Testis (tissue), 2 donors: ENCODE measurements at regions not wholly inside any gene's neighbourhood (a gene's known extent, or its start where the extent isn't known, plus 50 kb on each side); places are given as distances from the start of the nearest gene placed in this dataset.

Experiments
- DNase-seq: peaks from one replicate; pipeline ENCODE4 v3.0.0-alpha.2; 2019
- H3K27ac ChIP-seq, 2 donors: fragments of 200-600 bp; sonication (generic); one replicate each; pipeline ENCODE4 v1.5.1; 2019
- H3K27me3 ChIP-seq: fragments of 200-600 bp; sonication (generic); one replicate; pipeline ENCODE4 v1.5.1; 2019
- H3K36me3 ChIP-seq: fragments of 200-600 bp; sonication (generic); one replicate; pipeline ENCODE4 v1.5.1; 2017; ENCODE audit warnings: low read depth; ENCODE audit errors: missing control alignments
- H3K4me1 ChIP-seq: fragments of 200-600 bp; sonication (generic); one replicate; pipeline ENCODE4 v1.5.1; 2019
- H3K4me3 ChIP-seq, 2 donors: fragments of 200-600 bp; sonication (generic); one replicate each; pipeline ENCODE4 v1.5.1; 2017 to 2019
- H3K9me3 ChIP-seq: fragments of 200-600 bp; sonication (generic); one replicate; pipeline ENCODE4 v1.5.1; 2017
- POLR2A ChIP-seq: fragments of 450-650 bp; IDR thresholded peaks from one replicate; pipeline ENCODE4 v1.6.1; 2017; ENCODE audit warnings: antibody characterized with exemption, mild to moderate bottlenecking, moderate library complexity
- WGBS, 2 donors: methylation state at CpG; one replicate each; pipeline ENCODE4 v1.1.5; 2018; 5-methylcytosine and 5-hydroxymethylcytosine counted together
- intact Hi-C: fragments of 100-400 bp; cut with DNase I; formaldehyde crosslinking; loops from one replicate; pipeline ENCODE4 v1.15.1; 2023; ENCODE audit warnings: low total_unique reads
- TF ChIP-seq, protein P1 (sequence below), 3 experiments: fragments of 450-650 bp in 2 of 3; fragments of 200-600 bp in 1 of 3; sonication (generic) in 1 of 3; IDR thresholded peaks; one replicate each; pipeline ENCODE4 v1.5.1; 2016 to 2019; ENCODE audit warnings: antibody characterized with exemption in 3 of 3, mild to moderate bottlenecking in 2 of 3, moderate library complexity in 1 of 3

DNA sequence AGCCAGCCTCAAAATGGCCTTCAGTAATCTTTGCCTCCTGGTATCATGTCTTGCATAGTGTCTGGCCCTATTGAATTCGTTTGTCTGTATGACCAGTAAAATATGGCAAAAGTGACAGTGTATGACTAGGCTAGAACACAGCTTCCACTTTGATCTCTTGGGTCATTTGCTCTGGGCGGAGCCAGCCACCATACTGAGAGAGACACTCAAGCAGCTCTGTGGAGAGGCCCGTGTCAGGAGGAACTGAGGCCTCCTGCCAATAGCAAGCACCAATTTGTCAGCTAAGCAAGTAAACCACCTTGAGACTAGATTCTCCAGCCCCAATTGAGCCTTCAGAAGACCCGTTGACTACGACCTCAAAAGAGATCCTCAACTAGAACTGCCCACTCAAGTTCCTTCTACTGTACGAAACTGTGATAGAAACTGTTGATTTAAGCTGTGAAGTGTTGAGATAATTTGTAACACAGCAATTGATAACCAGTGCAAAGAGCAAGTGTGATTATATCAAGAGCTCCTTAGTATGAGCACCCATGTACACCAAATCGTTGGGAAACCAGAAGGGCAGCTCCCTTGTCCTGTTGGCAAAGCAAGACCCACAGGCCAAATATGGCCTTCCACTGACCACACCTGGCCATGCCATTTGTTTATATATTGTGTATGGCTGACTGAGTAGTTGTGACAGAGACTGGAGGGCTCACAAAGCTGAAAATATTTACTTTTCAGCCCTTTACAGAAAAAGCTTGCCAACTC, 52.7 kb upstream of the SERBP1 start:
- intact Hi-C loops: no loop called here
- Histone ChIP-seq H3K9me3 (no peaks in the 10 kb centered on the region), H3K27ac (no peak overlapping the region), H3K27me3 (no peaks in the 10 kb centered on the region), H3K4me1 (no peaks in the 10 kb centered on the region), H3K4me3 (no peak overlapping the region), H3K36me3 (no peaks in the 10 kb centered on the region)
- no peak for TF ChIP-seq POLR2A
- TF ChIP-seq, protein P1, sequence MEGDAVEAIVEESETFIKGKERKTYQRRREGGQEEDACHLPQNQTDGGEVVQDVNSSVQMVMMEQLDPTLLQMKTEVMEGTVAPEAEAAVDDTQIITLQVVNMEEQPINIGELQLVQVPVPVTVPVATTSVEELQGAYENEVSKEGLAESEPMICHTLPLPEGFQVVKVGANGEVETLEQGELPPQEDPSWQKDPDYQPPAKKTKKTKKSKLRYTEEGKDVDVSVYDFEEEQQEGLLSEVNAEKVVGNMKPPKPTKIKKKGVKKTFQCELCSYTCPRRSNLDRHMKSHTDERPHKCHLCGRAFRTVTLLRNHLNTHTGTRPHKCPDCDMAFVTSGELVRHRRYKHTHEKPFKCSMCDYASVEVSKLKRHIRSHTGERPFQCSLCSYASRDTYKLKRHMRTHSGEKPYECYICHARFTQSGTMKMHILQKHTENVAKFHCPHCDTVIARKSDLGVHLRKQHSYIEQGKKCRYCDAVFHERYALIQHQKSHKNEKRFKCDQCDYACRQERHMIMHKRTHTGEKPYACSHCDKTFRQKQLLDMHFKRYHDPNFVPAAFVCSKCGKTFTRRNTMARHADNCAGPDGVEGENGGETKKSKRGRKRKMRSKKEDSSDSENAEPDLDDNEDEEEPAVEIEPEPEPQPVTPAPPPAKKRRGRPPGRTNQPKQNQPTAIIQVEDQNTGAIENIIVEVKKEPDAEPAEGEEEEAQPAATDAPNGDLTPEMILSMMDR (IDR thresholded peaks at IDR 0.05): no peak
- DNase-seq: no peak
- WGBS, 2 donors: 90 to 97% methylated on average over 7 of the region's 7 CpGs

DNA sequence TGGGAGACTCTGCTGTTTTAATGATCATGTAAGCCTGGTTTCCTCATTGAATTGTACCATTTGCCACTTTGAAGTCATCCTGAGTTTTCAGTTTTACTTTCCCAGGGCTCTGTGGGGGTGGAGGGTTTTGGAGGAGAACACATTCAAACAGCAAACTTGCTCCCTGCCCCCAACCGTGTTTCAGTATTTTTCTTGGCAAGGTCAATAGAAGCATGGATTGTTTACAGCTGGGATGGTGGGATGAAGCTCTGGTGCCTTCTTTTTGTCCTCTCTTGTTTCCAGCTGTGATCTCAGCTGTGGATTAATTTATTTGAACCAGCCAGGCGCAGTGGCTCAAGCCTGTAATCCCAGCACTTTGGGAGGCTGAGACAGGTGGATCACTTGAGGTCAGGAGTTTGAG, 54.3 kb upstream of the SERBP1 start:
- Histone ChIP-seq H3K27me3 (no peaks in the 10 kb centered on the region), H3K36me3 (no peaks in the 10 kb centered on the region), H3K27ac (no peak overlapping the region), H3K4me1 (no peaks in the 10 kb centered on the region), H3K4me3 (no peak overlapping the region), H3K9me3 (no peaks in the 10 kb centered on the region)
- no peak for DNase-seq
- WGBS, 2 donors: 40 to 45% methylated on average over 2 of the region's 2 CpGs
- intact Hi-C loops: no loop called here
- TF ChIP-seq, protein P1 (IDR thresholded peaks at IDR 0.05): no peak

DNA sequence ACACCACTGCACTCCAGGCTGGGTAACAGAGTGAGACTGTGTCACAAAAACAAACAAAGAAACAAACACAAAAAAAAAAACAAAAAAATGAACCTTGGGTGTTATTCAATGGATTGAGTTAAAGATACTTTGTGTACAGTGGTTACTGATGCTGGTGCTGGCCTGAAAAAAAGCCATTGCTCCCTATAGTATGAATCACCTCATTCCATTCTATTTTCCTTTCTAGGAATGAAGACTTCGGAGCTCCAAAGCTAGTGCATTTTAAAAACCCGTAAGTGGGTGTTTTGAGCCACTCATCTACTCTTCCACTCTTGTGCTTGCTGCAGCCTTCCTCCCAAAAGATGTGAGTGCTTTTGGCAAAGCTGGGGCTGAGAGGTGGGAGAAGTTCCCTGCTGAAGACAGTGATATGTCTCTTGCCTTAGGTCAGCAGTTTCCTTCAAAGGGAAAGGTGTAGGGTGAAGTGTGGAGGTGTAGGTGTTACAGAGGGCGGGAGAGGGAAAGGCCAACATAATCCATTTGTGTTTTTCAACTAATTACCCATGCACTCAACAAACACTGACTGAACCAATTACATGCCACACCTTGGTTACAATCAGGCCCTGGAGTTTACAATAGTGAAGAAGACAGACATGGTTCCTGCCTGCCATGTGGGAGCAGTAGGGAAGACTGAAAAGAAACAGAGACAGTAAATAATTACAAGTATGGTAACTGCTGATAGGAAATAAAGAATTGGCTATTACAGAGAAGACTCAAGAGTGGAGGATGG, 55.0 kb upstream of the SERBP1 start:
- intact Hi-C loops: no loop called here

DNA sequence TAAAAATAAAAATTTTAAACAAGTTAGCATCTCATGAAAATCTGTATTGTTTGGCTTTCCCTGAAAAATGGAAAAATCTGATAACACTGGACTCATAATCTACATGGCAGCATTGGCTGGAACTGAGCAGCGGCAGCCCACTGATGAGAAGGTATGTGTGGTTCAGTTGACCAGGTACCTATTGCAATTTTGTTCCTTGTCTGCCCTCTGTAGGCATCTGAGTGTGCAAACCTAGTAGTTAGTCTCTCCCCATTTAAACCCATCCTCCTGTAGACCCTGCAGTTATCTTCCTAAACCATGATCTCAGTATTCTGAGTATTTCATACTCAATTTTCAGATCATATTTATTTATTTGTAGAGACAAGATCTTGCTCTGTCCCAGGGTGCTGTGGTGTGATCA, 59.4 kb upstream of the SERBP1 start:
- Histone ChIP-seq H3K4me1 (no peaks in the 10 kb centered on the region), H3K27ac (no peak overlapping the region), H3K9me3 (no peaks in the 10 kb centered on the region), H3K4me3 (no peak overlapping the region), H3K36me3 (no peaks in the 10 kb centered on the region), H3K27me3 (no peaks in the 10 kb centered on the region)
- TF ChIP-seq POLR2A: no peak
- intact Hi-C loops: loop anchor here (10.0 kb wide), 1 partner anchor 255 kb away; no protein-coding TSS in a partner anchor
- 50 to 52% methylated on average over 1 of the region's 1 CpG for WGBS, 2 donors
- DNase-seq: no peak

More for the DNA sequence above, 55.0 kb upstream of the SERBP1 start:
- Histone ChIP-seq H3K27me3 (no peaks in the 10 kb centered on the region), H3K9me3 (no peaks in the 10 kb centered on the region), H3K27ac (no peak overlapping the region), H3K36me3 (no peaks in the 10 kb centered on the region), H3K4me3 (no peak overlapping the region), H3K4me1 (no peaks in the 10 kb centered on the region)
- no peak for DNase-seq
- TF ChIP-seq POLR2A: no peak
- WGBS, 2 donors: 85 to 91% methylated on average over 3 of the region's 3 CpGs

DNA sequence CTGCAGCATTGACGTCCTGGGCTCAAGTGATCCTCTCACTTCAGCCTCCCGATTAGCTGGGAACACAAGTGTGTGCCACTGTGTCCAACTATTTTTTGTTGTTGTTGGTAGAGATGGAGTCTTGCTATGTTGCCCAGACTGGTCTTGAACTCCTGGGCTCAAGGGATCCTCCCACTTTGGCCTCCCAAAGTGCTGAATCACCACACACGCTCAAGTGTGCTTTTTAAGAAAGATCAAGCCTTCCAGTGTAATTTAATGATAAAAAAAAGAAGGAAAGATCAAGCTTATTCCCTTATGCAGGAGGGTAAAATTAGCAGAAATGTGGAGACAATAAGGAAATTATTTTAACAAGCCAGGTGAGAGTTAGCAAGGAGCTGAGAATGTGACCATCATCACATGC, 61.1 kb upstream of the SERBP1 start:
- no peak for DNase-seq
- Histone ChIP-seq H3K9me3 (no peaks in the 10 kb centered on the region), H3K4me1 (no peaks in the 10 kb centered on the region), H3K4me3 (no peak overlapping the region), H3K27ac (no peak overlapping the region), H3K27me3 (no peaks in the 10 kb centered on the region), H3K36me3 (no peaks in the 10 kb centered on the region)
- intact Hi-C loops: loop anchor here (10.0 kb wide), 1 partner anchor 256 kb away; no protein-coding TSS in a partner anchor
- TF ChIP-seq POLR2A: no peak
- TF ChIP-seq, protein P1 (IDR thresholded peaks at IDR 0.05): no peak
- 82 to 92% methylated on average over 3 of the region's 3 CpGs for WGBS, 2 donors
